ENCODE measurements at regions not wholly inside any gene's neighbourhood (a gene's known extent, or its start where the extent isn't known, plus 50 kb on each side); places are given as distances from the start of the nearest gene placed in this dataset.

DNA sequence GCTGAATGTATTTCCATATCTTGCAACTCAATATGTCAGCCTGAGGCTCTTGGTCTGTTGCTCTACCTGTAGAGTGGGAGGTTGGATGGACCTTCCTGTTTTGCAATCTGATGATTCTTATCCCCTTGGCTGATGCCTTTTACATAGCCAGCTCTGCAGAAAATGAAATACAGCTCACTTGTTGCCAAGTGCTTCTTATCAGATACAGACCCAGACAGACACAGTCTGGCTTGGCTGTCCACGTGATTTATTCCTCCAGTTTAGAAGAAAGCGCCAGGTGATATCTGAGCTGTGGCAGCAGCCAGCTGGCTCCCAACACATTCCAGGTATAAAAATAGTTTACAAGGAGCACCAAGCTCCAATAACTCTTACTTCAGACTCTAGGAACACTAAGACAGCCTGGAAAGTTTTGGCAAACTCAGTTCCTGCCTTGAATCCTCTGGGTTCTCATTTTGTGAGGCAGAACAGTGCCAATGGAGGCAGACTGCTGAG, 479.2 kb upstream of the USP24 start:
- TF ChIP-seq CTCF (CRISPR knock-in tag; IDR thresholded peaks at IDR 0.05): no peak
- no peak for TF ChIP-seq IKZF1 (IDR thresholded peaks at IDR 0.05)
- TF ChIP-seq BRCA1 (CRISPR knock-in tag; IDR thresholded peaks at IDR 0.05): no peak
- no peak for TF ChIP-seq ASH2L (IDR thresholded peaks at IDR 0.05; ENCODE audit: insufficient read length, low read depth, low read length)
- no peak for TF ChIP-seq CREB1 (IDR thresholded peaks at IDR 0.05)
- no peak for TF ChIP-seq CREB1 (CRISPR knock-in tag; IDR thresholded peaks at IDR 0.05)
- TF ChIP-seq ZNF746 (CRISPR knock-in tag; IDR thresholded peaks at IDR 0.05): no peak
- no peak for TF ChIP-seq ZBTB34 (CRISPR knock-in tag; IDR thresholded peaks at IDR 0.05)
- TF ChIP-seq CREB3 (CRISPR knock-in tag; IDR thresholded peaks at IDR 0.05): no peak
